ENCODE measurements at regions not wholly inside any gene's neighbourhood (a gene's known extent, or its start where the extent isn't known, plus 50 kb on each side); places are given as distances from the start of the nearest gene placed in this dataset.

DNA sequence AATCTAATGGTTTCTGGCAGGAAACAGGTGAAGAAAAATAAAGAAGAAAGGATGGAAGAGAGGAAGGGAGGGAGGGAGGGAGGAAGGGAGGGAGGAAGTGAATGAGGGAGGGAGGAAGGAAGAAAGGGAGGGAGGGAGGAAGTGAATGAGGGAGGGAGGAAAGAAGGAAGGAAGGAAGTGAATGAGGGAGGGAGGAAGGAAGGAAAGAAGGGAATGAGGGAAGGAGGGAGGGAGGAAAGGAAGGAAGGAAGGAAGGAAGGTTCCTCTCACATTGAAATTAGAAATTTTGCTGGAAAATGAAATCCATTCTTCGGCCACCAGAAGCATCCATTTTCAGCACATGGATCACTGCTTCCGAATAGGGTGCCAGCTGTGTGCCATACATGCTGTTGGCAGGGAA is 62.2 kb upstream of the PELI2 start:
- TF ChIP-seq POLR2A (IDR thresholded peaks at IDR 0.05; ENCODE audit: low read depth, low read length) (no peak), POLR2AphosphoS5 (IDR thresholded peaks at IDR 0.05; ENCODE audit: low read depth, low read length) (no peak)
